ENCODE measurements at regions not wholly inside any gene's neighbourhood (a gene's known extent, or its start where the extent isn't known, plus 50 kb on each side); places are given as distances from the start of the nearest gene placed in this dataset.
"Not testable (repeated sequence)": the region's sequence is repeated elsewhere in the genome, so short reads cannot be mapped to it uniquely, and the experiment has no call there.

- H3K4me1 ChIP-seq (replicated peaks in 1 of 4; ENCODE audit: control insufficient read depth in 3 of 4, insufficient read depth in 4 of 4, low read length in 3 of 4); POLR2A ChIA-PET (ENCODE audit: partially characterized antibody); H3K27ac ChIP-seq (ENCODE audit: low read depth, low read length); H4K8ac ChIP-seq (ENCODE audit: extremely low read depth, insufficient read depth, low read length); H3K79me2 ChIP-seq (ENCODE audit: control insufficient read depth in 1 of 2, insufficient read depth in 2 of 2, low read length in 2 of 2); FAIRE-seq; H3K23ac ChIP-seq (ENCODE audit: insufficient read length); H2BK5ac ChIP-seq (ENCODE audit: low read depth, low read length); H2AK5ac ChIP-seq (ENCODE audit: low read depth, low read length); H2BK12ac ChIP-seq (ENCODE audit: low read depth, low read length); H4K20me1 ChIP-seq (replicated peaks in 1 of 2; ENCODE audit: control insufficient read depth in 1 of 2, insufficient read depth in 2 of 2, low read length in 2 of 2); H4K91ac ChIP-seq (replicated peaks; ENCODE audit: insufficient read length, low read length); H3K14ac ChIP-seq (ENCODE audit: insufficient read length); H3K9ac ChIP-seq (replicated peaks in 1 of 4; ENCODE audit: extremely low read depth in 1 of 4, low read depth in 3 of 4, low read length in 3 of 4); H2BK15ac ChIP-seq (ENCODE audit: low read length); H3K9me3 ChIP-seq (ENCODE audit: insufficient read depth in 2 of 2, low read depth in 1 of 2, low read length in 1 of 2); H3K23me2 ChIP-seq (ENCODE audit: low read depth, low read length); H3K4me3 ChIP-seq (ENCODE audit: extremely low read depth in 1 of 4, insufficient read depth in 2 of 4, low read depth in 3 of 4, low read length in 4 of 4); H3K27me3 ChIP-seq (replicated peaks in 1 of 4; ENCODE audit: control insufficient read depth in 3 of 4, extremely low read depth in 1 of 4, insufficient read depth in 3 of 4, low read length in 3 of 4); H3K56ac ChIP-seq (replicated peaks; ENCODE audit: insufficient read length, low read depth, low read length); CTCF ChIA-PET (ENCODE audit: partially characterized antibody); DNase-seq (ENCODE audit: low read depth in 1 of 2, low spot score in 2 of 2); H4K5ac ChIP-seq (ENCODE audit: insufficient read length, low read depth, low read length); H3K79me1 ChIP-seq (ENCODE audit: low read depth, low read length); H3K36me3 ChIP-seq (ENCODE audit: control insufficient read depth in 2 of 4, insufficient read depth in 4 of 4, low read length in 3 of 4); H2BK20ac ChIP-seq (ENCODE audit: low read length); H3K4ac ChIP-seq (replicated peaks; ENCODE audit: insufficient read length, low read depth, low read length); H3K18ac ChIP-seq (ENCODE audit: extremely low read depth, low read length); H2AFZ ChIP-seq (ENCODE audit: low read length); H2BK120ac ChIP-seq (replicated peaks; ENCODE audit: low read depth, low read length); H3K4me2 ChIP-seq (ENCODE audit: insufficient read depth in 1 of 2, low read depth in 2 of 2, low read length in 2 of 2): not testable (repeated sequence)
- WGBS, 2 experiments (ENCODE audit: extremely low coverage in 1 of 2, insufficient coverage in 1 of 2, insufficient read length in 1 of 2, insufficient replicate concordance in 2 of 2, low coverage in 1 of 2, low lambda C conversion rate in 2 of 2, missing lambda C conversion rate in 1 of 2), result 77% methylated on average over 6 of the region's 6 CpGs; no CpG with 5 or more reads in 1 of the 2 experiments
Measured at GRCh38 chr9:102337471-102337870, 599.0 kb upstream of the GRIN3A start.

Measured in H1 (cell line).